Peyer's patch (tissue), 4 donors: ENCODE measurements at regions not wholly inside any gene's neighbourhood (a gene's known extent, or its start where the extent isn't known, plus 50 kb on each side); places are given as distances from the start of the nearest gene placed in this dataset.

ENCODE experiments used
- CTCF ChIP-seq, 6 experiments: fragments of 450-650 bp in 4 of 6; fragments of 200-600 bp in 2 of 6; sonication (generic) in 1 of 6; IDR thresholded peaks; one replicate each; pipeline ENCODE4 v1.5.1; 2017 to 2019; ENCODE audit warnings: antibody characterized with exemption in 6 of 6, mild to moderate bottlenecking in 3 of 6, moderate library complexity in 1 of 6
- POLR2A ChIP-seq, 2 donors: fragments of 450-650 bp; IDR thresholded peaks; one replicate each; pipeline ENCODE4 v1.5.1; 2017; ENCODE audit warnings: antibody characterized with exemption in 2 of 2, mild to moderate bottlenecking in 2 of 2, moderate library complexity in 2 of 2

GRCh38 chr14:104333646-104334423 lies 195.4 kb downstream of the KIF26A start:
- TF ChIP-seq CTCF (IDR thresholded peaks at IDR 0.05) (no peak), POLR2A (IDR thresholded peaks at IDR 0.05) (no peak)
